ENCODE measurements at regions not wholly inside any gene's neighbourhood (a gene's known extent, or its start where the extent isn't known, plus 50 kb on each side); places are given as distances from the start of the nearest gene placed in this dataset.

- Histone ChIP-seq H3K27me3 (replicated peaks in 1 of 2; ENCODE audit: control insufficient read depth in 2 of 2, insufficient read depth in 2 of 2, low read length in 1 of 2) (no peaks in the 10 kb centered on the region), H3K79me2 (ENCODE audit: control insufficient read depth, insufficient read depth, low read length) (no peaks in the 10 kb centered on the region), H3K4me2 (ENCODE audit: control insufficient read depth, insufficient read depth) (no peak overlapping the region), H3K36me3 (ENCODE audit: control insufficient read depth in 2 of 2, insufficient read depth in 2 of 2, low read length in 1 of 2) (no peaks in the 10 kb centered on the region), H3K9me3 (replicated peaks; ENCODE audit: control insufficient read depth, insufficient read depth, low read length) (no peaks in the 10 kb centered on the region), H4K20me1 (ENCODE audit: control insufficient read depth, insufficient read depth) (no peaks in the 10 kb centered on the region), H3K9ac (ENCODE audit: control insufficient read depth, insufficient read depth, low read length) (no peak overlapping the region), H3K27ac (ENCODE audit: control insufficient read depth, insufficient read depth) (no peak overlapping the region), H3K4me1 (ENCODE audit: control insufficient read depth, insufficient read depth, low read length) (no peaks in the 10 kb centered on the region), H2AFZ (ENCODE audit: control insufficient read depth, low read depth, low read length) (no peak overlapping the region), H3K4me3 (no peak overlapping the region)
- POLR2A ChIA-PET, result interaction anchor here (0.5 kb wide), 1 partner anchor 66 kb away, joined by 5 read pairs; no protein-coding TSS in a partner anchor
- RAD21 ChIA-PET (ENCODE audit: unreplicated experiment), result no interaction called here
- ATAC-seq, result no peak
- CTCF ChIA-PET, result interaction anchor here (0.6 to 0.8 kb wide), 2 partner anchors 113 to 1229 kb away, joined by 3 read pairs; no protein-coding TSS in a partner anchor
- no peak for TF ChIP-seq ZBTB33 (IDR thresholded peaks at IDR 0.05)
- no peak for TF ChIP-seq MYB (IDR thresholded peaks at IDR 0.05; ENCODE audit: borderline replicate concordance, low read depth, low read length)
- no peak for TF ChIP-seq ZBTB4 (CRISPR knock-in tag; IDR thresholded peaks at IDR 0.05)
- no peak for TF ChIP-seq IRF4 (IDR thresholded peaks at IDR 0.05; ENCODE audit: low read depth, low read length)
- no peak for TF ChIP-seq RB1 (IDR thresholded peaks at IDR 0.05; ENCODE audit: borderline replicate concordance)
- no peak for TF ChIP-seq ZNF274 (IDR thresholded peaks at IDR 0.05; ENCODE audit: insufficient read depth, insufficient read length)
- TF ChIP-seq BMI1 (IDR thresholded peaks at IDR 0.05; ENCODE audit: borderline replicate concordance), result no peak
- no peak for TF ChIP-seq TAF1 (IDR thresholded peaks at IDR 0.05; ENCODE audit: borderline replicate concordance, low read depth, low read length)
- TF ChIP-seq CBFB (IDR thresholded peaks at IDR 0.05; ENCODE audit: low read depth), result no peak
- no peak for TF ChIP-seq ZNF217 (IDR thresholded peaks at IDR 0.05)
- no peak for TF ChIP-seq GABPA (IDR thresholded peaks at IDR 0.05; ENCODE audit: low read depth)
- TF ChIP-seq ATF3 (IDR thresholded peaks at IDR 0.05; ENCODE audit: borderline replicate concordance, extremely low read depth, low read depth, low read length), result no peak
- no peak for TF ChIP-seq TBL1XR1 (IDR thresholded peaks at IDR 0.05; ENCODE audit: low read depth, low read length)
- in situ Hi-C loops (cut with MboI) (no loop called here), intact Hi-C loops (cut with micrococcal nuclease; ENCODE audit: unreplicated experiment) (loop anchor here (10.0 kb wide), 1 partner anchor 574 kb away; no protein-coding TSS in a partner anchor)
- no peak for FAIRE-seq
- BruUV-seq (replicated peaks), result no TSS peak
- SMC1A ChIA-PET (ENCODE audit: uncharacterized antibody, unreplicated experiment), result interaction anchor here (1.3 kb wide), 1 partner anchor 231 kb away, joined by 3 read pairs; no protein-coding TSS in a partner anchor
- 14% methylated on average over 6 of the region's 6 CpGs for WGBS (ENCODE audit: insufficient coverage, insufficient replicate concordance, low lambda C conversion rate, missing lambda C conversion rate)
- no peak for DNase-seq (ENCODE audit: low read depth, low spot score)
Observed at GRCh38 chr12:98420461-98420860, 94.9 kb upstream of the TMPO start.
